PC-9 (cell line): ENCODE measurements at regions not wholly inside any gene's neighbourhood (a gene's known extent, or its start where the extent isn't known, plus 50 kb on each side); places are given as distances from the start of the nearest gene placed in this dataset.

Source experiments
- CTCF ChIP-seq: fragments of 200-600 bp; sonication (generic); conservative IDR thresholded peaks from 2 replicates; pipeline ENCODE4 v1.6.1; 2017; ENCODE audit warnings: mixed run types, antibody characterized with exemption, mild to moderate bottlenecking, moderate library complexity
- EZH2 ChIP-seq: fragments of 200-600 bp; sonication (generic); IDR thresholded peaks from 2 replicates; pipeline ENCODE4 v1.8.0; 2017; ENCODE audit warnings: antibody characterized with exemption, low read depth

DNA sequence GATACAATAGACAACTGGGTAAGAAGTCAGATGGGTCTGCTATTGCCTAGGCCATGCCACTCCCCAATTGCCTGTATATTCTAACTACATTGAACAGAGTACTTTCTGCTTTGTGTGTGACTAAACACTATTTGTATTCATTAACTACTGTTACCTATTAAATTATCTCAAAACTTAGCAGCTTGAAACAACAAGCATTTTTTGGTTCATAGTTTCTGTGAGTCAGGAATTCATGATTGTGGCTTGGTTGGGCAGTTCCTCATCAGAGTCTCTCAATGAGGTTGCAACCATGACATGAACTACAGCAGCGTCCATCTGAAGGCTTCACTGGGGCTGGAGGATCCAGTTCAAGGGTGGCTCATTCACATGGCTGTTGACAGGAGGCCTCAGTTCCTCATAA, 205.7 kb downstream of the EN1 start:
- TF ChIP-seq CTCF (no peak), EZH2 (no peak)
